Naive thymus-derived CD4-positive, alpha-beta T cell (primary cell): ENCODE measurements at regions not wholly inside any gene's neighbourhood (a gene's known extent, or its start where the extent isn't known, plus 50 kb on each side); places are given as distances from the start of the nearest gene placed in this dataset.

Experiments used
- ATAC-seq: fragments of 150-1000 bp; cut with Tn5 transposase; 2 replicates; pipeline ENCODE4 v1.10.0; 2021; ENCODE audit warnings: mild to moderate bottlenecking, moderate library complexity
- CTCF ChIA-PET: fragments of 350-600 bp; sonication (Branson Sonifier 250); formaldehyde crosslinking; loops from one replicate; lab custom pipeline; 2021; ENCODE audit warnings: antibody characterized with exemption; lab: Charles Lee
- POLR2A ChIA-PET: fragments of 350-600 bp; sonication (Branson Sonifier 250); formaldehyde crosslinking; loops from one replicate; lab custom pipeline; 2021; ENCODE audit warnings: antibody characterized with exemption, inconsistent platforms; lab: Charles Lee
- DNase-seq, 9 donors: peaks; one replicate each; pipeline versions ENCODE4 v3.0.0 to v3.0.0-alpha.2; 2020 to 2022; ENCODE audit warnings: mixed read lengths in 1 of 9
- H3K27ac ChIP-seq: one replicate; pipeline ENCODE4 v1.7.0; 2013; ENCODE audit warnings: mild to moderate bottlenecking, low read depth, low read length, moderate library complexity
- H3K27me3 ChIP-seq, 2 donors: one replicate each; pipeline ENCODE4 v1.7.0; 2013; ENCODE audit warnings: low read length in 2 of 2, mild to moderate bottlenecking in 2 of 2, moderate library complexity in 2 of 2; ENCODE audit not compliant: control insufficient read depth in 2 of 2, insufficient read depth in 2 of 2
- H3K36me3 ChIP-seq, 3 experiments: 1 replicate in 2 of 3; 2 replicates in 1 of 3; pipeline ENCODE4 v1.7.0; 2013; ENCODE audit warnings: low read length in 3 of 3, mild to moderate bottlenecking in 3 of 3, moderate library complexity in 1 of 3; ENCODE audit not compliant: insufficient read depth in 3 of 3, control insufficient read depth in 2 of 3
- H3K4me1 ChIP-seq, 2 donors: one replicate each; pipeline ENCODE4 v1.7.0; 2013; ENCODE audit warnings: low read length in 2 of 2, mild to moderate bottlenecking in 2 of 2, moderate library complexity in 1 of 2; ENCODE audit not compliant: control insufficient read depth in 2 of 2, insufficient read depth in 2 of 2
- H3K4me3 ChIP-seq: 2 replicates; pipeline ENCODE4 v1.7.0; 2013; ENCODE audit warnings: mild to moderate bottlenecking, low read length
- H3K9me3 ChIP-seq, 3 experiments: 1 replicate in 2 of 3; 2 replicates in 1 of 3; pipeline ENCODE4 v1.7.0; 2013; ENCODE audit warnings: low read length in 3 of 3; ENCODE audit not compliant: control insufficient read depth in 2 of 3
- H3K27ac Mint-ChIP-seq, 9 donors: one replicate each; pipeline ENCODE4 v1.8.0; 2020 to 2022; ENCODE audit warnings: mixed read lengths in 9 of 9, mild to moderate bottlenecking in 8 of 9, moderate library complexity in 5 of 9, inconsistent platforms in 2 of 9
- H3K27me3 Mint-ChIP-seq, 5 donors: one replicate each; pipeline ENCODE4 v1.8.0; 2021 to 2022; ENCODE audit warnings: mixed read lengths in 5 of 5, mild to moderate bottlenecking in 1 of 5
- H3K36me3 Mint-ChIP-seq, 5 donors: one replicate each; pipeline ENCODE4 v1.8.0; 2020 to 2022; ENCODE audit warnings: mixed read lengths in 5 of 5, mild to moderate bottlenecking in 3 of 5, inconsistent platforms in 1 of 5
- H3K4me1 Mint-ChIP-seq, 7 donors: one replicate each; pipeline ENCODE4 v1.8.0; 2020 to 2022; ENCODE audit warnings: mixed read lengths in 7 of 7, mild to moderate bottlenecking in 3 of 7, inconsistent platforms in 1 of 7
- H3K4me3 Mint-ChIP-seq, 10 donors: one replicate each; pipeline ENCODE4 v1.8.0; 2020 to 2022; ENCODE audit warnings: mild to moderate bottlenecking in 10 of 10, mixed read lengths in 10 of 10, moderate library complexity in 6 of 10, inconsistent platforms in 2 of 10
- H3K9me3 Mint-ChIP-seq, 11 donors: one replicate each; pipeline ENCODE4 v1.8.0; 2020 to 2022; ENCODE audit warnings: mixed read lengths in 11 of 11, mild to moderate bottlenecking in 4 of 11, inconsistent platforms in 1 of 11, moderate library complexity in 1 of 11
- intact Hi-C, 2 donors: fragments of 100-400 bp; cut with micrococcal nuclease; formaldehyde crosslinking; loops; one replicate each; pipeline ENCODE4 v1.15.1; 2023

GRCh38 chr14:98062083-98062482, 1209.9 kb downstream of the BCL11B start:
- CTCF ChIA-PET, result no interaction called here
- peaks cover 0 to 4% (median 0%) of the 10 kb centered on the region in 5 donors for H3K36me3 Mint-ChIP-seq
- H3K27ac Mint-ChIP-seq, result peak overlapping the region in 2 of 9 donors; percentile 8 to 22
- H3K27me3 ChIP-seq, result no peaks in the 10 kb centered on the region
- peaks cover 0 to 9% (median 0%) of the 10 kb centered on the region in 11 donors for H3K9me3 Mint-ChIP-seq
- intact Hi-C loops, result no loop called here
- no peaks in the 10 kb centered on the region for H3K4me1 ChIP-seq
- H3K4me1 Mint-ChIP-seq, result peaks cover 0 to 6% (median 0%) of the 10 kb centered on the region in 7 donors
- H3K27ac ChIP-seq, result no peak overlapping the region
- H3K9me3 ChIP-seq, result no peaks in the 10 kb centered on the region
- no peak for DNase-seq
- H3K4me3 ChIP-seq, result no peak overlapping the region
- ATAC-seq, result no peak
- H3K4me3 Mint-ChIP-seq, result no peak overlapping the region
- no peaks in the 10 kb centered on the region for H3K36me3 ChIP-seq
- H3K27me3 Mint-ChIP-seq, result no peaks in the 10 kb centered on the region
- POLR2A ChIA-PET, result no interaction called here

GRCh38 chr14:98069712-98070171, 1202.3 kb downstream of the BCL11B start:
- H3K27me3 Mint-ChIP-seq, result no peaks in the 10 kb centered on the region
- H3K9me3 Mint-ChIP-seq, result peaks cover 0 to 4% (median 0%) of the 10 kb centered on the region in 11 donors
- ATAC-seq, result no peak
- Histone ChIP-seq H3K4me3 (no peak overlapping the region), H3K27me3 (no peaks in the 10 kb centered on the region), H3K36me3 (no peaks in the 10 kb centered on the region), H3K9me3 (no peaks in the 10 kb centered on the region), H3K4me1 (no peaks in the 10 kb centered on the region), H3K27ac (no peak overlapping the region)
- ChIA-PET CTCF (interaction anchor here (0.6 kb wide), 1 partner anchor 289 kb away, joined by 3 read pairs; no protein-coding TSS in a partner anchor), POLR2A (no interaction called here)
- peaks cover 0 to 12% (median 0%) of the 10 kb centered on the region in 5 donors for H3K36me3 Mint-ChIP-seq
- DNase-seq, result no peak
- no peak overlapping the region for H3K4me3 Mint-ChIP-seq
- intact Hi-C loops, result no loop called here
- peaks cover 0 to 19% (median 8%) of the 10 kb centered on the region in 7 donors for H3K4me1 Mint-ChIP-seq
- peak overlapping the region in 1 of 9 donors; percentile 6 for H3K27ac Mint-ChIP-seq

- Histone ChIP-seq H3K27me3 (no peaks in the 10 kb centered on the region), H3K36me3 (no peaks in the 10 kb centered on the region), H3K4me3 (no peak overlapping the region), H3K27ac (no peak overlapping the region), H3K4me1 (no peaks in the 10 kb centered on the region), H3K9me3 (no peaks in the 10 kb centered on the region)
- intact Hi-C loops, result no loop called here
- H3K4me1 Mint-ChIP-seq, result peaks cover 0 to 19% (median 8%) of the 10 kb centered on the region in 7 donors
- H3K36me3 Mint-ChIP-seq, result peaks cover 0 to 15% (median 0%) of the 10 kb centered on the region in 5 donors
- no peak for ATAC-seq
- H3K4me3 Mint-ChIP-seq, result no peak overlapping the region
- H3K27ac Mint-ChIP-seq, result no peak overlapping the region
- H3K9me3 Mint-ChIP-seq, result peaks cover 0 to 4% (median 0%) of the 10 kb centered on the region in 11 donors
- CTCF ChIA-PET, result interaction anchor here (0.6 kb wide), 2 partner anchors 119 to 290 kb away, joined by 3 read pairs; no protein-coding TSS in a partner anchor
- no peak for DNase-seq
- no peaks in the 10 kb centered on the region for H3K27me3 Mint-ChIP-seq
- POLR2A ChIA-PET, result no interaction called here
Observed at GRCh38 chr14:98070536-98070935, 1201.5 kb downstream of the BCL11B start.

GRCh38 chr14:98074111-98074510, 1197.9 kb downstream of the BCL11B start:
- DNase-seq, result no peak
- ATAC-seq, result no peak

GRCh38 chr14:98077176-98077575, 1194.8 kb downstream of the BCL11B start:
- ATAC-seq, result no peak
- H3K36me3 Mint-ChIP-seq, result peaks cover 0 to 24% (median 3%) of the 10 kb centered on the region in 5 donors
- no peak overlapping the region for H3K27ac Mint-ChIP-seq
- Histone ChIP-seq H3K4me3 (no peak overlapping the region), H3K9me3 (no peaks in the 10 kb centered on the region), H3K36me3 (no peaks in the 10 kb centered on the region), H3K27ac (no peak overlapping the region), H3K27me3 (no peaks in the 10 kb centered on the region), H3K4me1 (no peaks in the 10 kb centered on the region)
- no peak for DNase-seq
- no peaks in the 10 kb centered on the region for H3K27me3 Mint-ChIP-seq
- peaks cover 0 to 15% (median 8%) of the 10 kb centered on the region in 7 donors for H3K4me1 Mint-ChIP-seq
- ChIA-PET POLR2A (no interaction called here), CTCF (no interaction called here)
- intact Hi-C loops, result no loop called here
- peaks cover 0 to 3% (median 0%) of the 10 kb centered on the region in 11 donors for H3K9me3 Mint-ChIP-seq
- no peak overlapping the region for H3K4me3 Mint-ChIP-seq

More at GRCh38 chr14:98074111-98074510, 1197.9 kb downstream of the BCL11B start:
- Histone ChIP-seq H3K36me3 (no peaks in the 10 kb centered on the region), H3K27ac (no peak overlapping the region), H3K4me1 (no peaks in the 10 kb centered on the region), H3K9me3 (no peaks in the 10 kb centered on the region), H3K4me3 (no peak overlapping the region), H3K27me3 (no peaks in the 10 kb centered on the region)
- Mint-ChIP-seq H3K4me1 (peaks cover 0 to 19% (median 8%) of the 10 kb centered on the region in 7 donors), H3K9me3 (peaks cover 0 to 4% (median 0%) of the 10 kb centered on the region in 11 donors), H3K27me3 (no peaks in the 10 kb centered on the region), H3K4me3 (no peak overlapping the region), H3K27ac (no peak overlapping the region), H3K36me3 (peaks cover 0 to 20% (median 0%) of the 10 kb centered on the region in 5 donors)
- CTCF ChIA-PET, result no interaction called here
- intact Hi-C loops, result no loop called here
- POLR2A ChIA-PET, result no interaction called here

GRCh38 chr14:98082833-98083232, 1189.2 kb downstream of the BCL11B start:
- Histone ChIP-seq H3K4me3 (no peak overlapping the region), H3K36me3 (no peaks in the 10 kb centered on the region), H3K27ac (no peak overlapping the region), H3K4me1 (no peaks in the 10 kb centered on the region), H3K27me3 (no peaks in the 10 kb centered on the region), H3K9me3 (no peaks in the 10 kb centered on the region)
- peaks cover 0 to 6% (median 0%) of the 10 kb centered on the region in 11 donors for H3K9me3 Mint-ChIP-seq
- H3K4me1 Mint-ChIP-seq, result peaks cover 0 to 24% (median 8%) of the 10 kb centered on the region in 7 donors
- no peaks in the 10 kb centered on the region for H3K27me3 Mint-ChIP-seq
- peaks cover 0 to 18% (median 0%) of the 10 kb centered on the region in 5 donors for H3K36me3 Mint-ChIP-seq
- intact Hi-C loops, result no loop called here
- CTCF ChIA-PET, result interaction anchor here (1.7 kb wide), 1 partner anchor 27 kb away, joined by 3 read pairs; no protein-coding TSS in a partner anchor
- DNase-seq, result no peak
- ATAC-seq, result no peak
- no peak overlapping the region for H3K27ac Mint-ChIP-seq
- no peak overlapping the region for H3K4me3 Mint-ChIP-seq
- POLR2A ChIA-PET, result no interaction called here

GRCh38 chr14:98085751-98086150, 1186.2 kb downstream of the BCL11B start:
- CTCF ChIA-PET, result no interaction called here
- no peak for ATAC-seq

More at GRCh38 chr14:98085751-98086150, 1186.2 kb downstream of the BCL11B start:
- Histone ChIP-seq H3K36me3 (no peaks in the 10 kb centered on the region), H3K4me1 (no peaks in the 10 kb centered on the region), H3K27ac (no peak overlapping the region), H3K27me3 (no peaks in the 10 kb centered on the region), H3K9me3 (no peaks in the 10 kb centered on the region), H3K4me3 (no peak overlapping the region)
- Mint-ChIP-seq H3K27ac (no peak overlapping the region), H3K4me1 (peaks cover 0 to 18% (median 4%) of the 10 kb centered on the region in 7 donors), H3K4me3 (no peak overlapping the region), H3K27me3 (no peaks in the 10 kb centered on the region), H3K9me3 (peaks cover 0 to 6% (median 0%) of the 10 kb centered on the region in 11 donors), H3K36me3 (peaks cover 0 to 12% (median 4%) of the 10 kb centered on the region in 5 donors)
- no peak for DNase-seq
- POLR2A ChIA-PET, result interaction anchor here (0.7 kb wide), 1 partner anchor 93 kb away, joined by 4 read pairs; no protein-coding TSS in a partner anchor
- intact Hi-C loops, result no loop called here
